HFFc6 (cell line): ENCODE measurements at regions not wholly inside any gene's neighbourhood (a gene's known extent, or its start where the extent isn't known, plus 50 kb on each side); places are given as distances from the start of the nearest gene placed in this dataset.

ENCODE experiments used
- DNase-seq: peaks from one replicate; pipeline ENCODE4 v3.0.0-alpha.2; 2018
- H3K27ac Mint-ChIP-seq: 2 replicates; pipeline ENCODE4 v1.8.0; 2020; ENCODE audit warnings: mild to moderate bottlenecking, mixed read lengths
- H3K27me3 Mint-ChIP-seq: 2 replicates; pipeline ENCODE4 v1.8.0; 2021; ENCODE audit warnings: mild to moderate bottlenecking, moderate library complexity, mixed read lengths; ENCODE audit not compliant: insufficient read depth
- H3K36me3 Mint-ChIP-seq: 2 replicates; pipeline ENCODE4 v1.8.0; 2021; ENCODE audit warnings: low read depth, mixed read lengths
- H3K4me1 Mint-ChIP-seq: 2 replicates; pipeline ENCODE4 v1.8.0; 2020; ENCODE audit warnings: low read depth, mixed read lengths
- H3K4me3 Mint-ChIP-seq: 2 replicates; pipeline ENCODE4 v1.8.0; 2020; ENCODE audit warnings: mild to moderate bottlenecking, moderate library complexity, mixed read lengths
- H3K9me3 Mint-ChIP-seq: 2 replicates; pipeline ENCODE4 v1.8.0; 2020; ENCODE audit warnings: mild to moderate bottlenecking, mixed read lengths
- CTCF ChIP-seq: fragments of 200-600 bp; sonication (generic); IDR thresholded peaks from 2 replicates; pipeline ENCODE4 v1.5.0; 2021; ENCODE audit warnings: antibody characterized with exemption, mild to moderate bottlenecking

DNA sequence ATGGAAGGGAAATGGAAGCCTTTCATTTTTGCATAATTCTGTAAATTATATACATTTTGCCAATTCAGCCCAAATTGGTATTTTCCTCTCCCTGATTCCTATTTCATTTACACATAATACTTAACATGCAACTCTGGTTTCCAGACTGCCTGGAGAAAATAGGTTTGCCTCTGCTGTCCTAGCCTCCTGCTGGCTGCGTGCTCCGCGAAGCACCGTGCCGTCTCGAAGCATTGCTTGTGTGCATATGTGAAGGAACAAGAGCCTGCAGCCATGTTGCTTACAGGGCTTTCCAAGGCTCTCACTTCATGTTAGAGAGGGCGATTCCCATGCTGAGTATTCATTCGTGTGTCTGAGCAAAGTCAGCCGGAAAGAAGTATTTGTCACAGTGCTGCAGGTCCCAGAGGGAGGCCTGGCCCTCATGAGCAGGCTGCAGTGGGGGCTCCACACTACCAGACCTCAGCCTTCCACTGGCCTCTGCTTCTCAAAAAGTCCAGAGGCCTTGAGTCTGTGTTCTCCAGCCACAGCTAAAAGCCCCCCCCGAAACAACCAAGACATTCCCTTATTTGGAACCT is 66.5 kb downstream of the CLRN3 start:
- DNase-seq: no peak
- H3K4me3 Mint-ChIP-seq: no peak overlapping the region
- TF ChIP-seq CTCF: no peak
- no peak overlapping the region for H3K27ac Mint-ChIP-seq
- H3K4me1 Mint-ChIP-seq: no peaks in the 10 kb centered on the region
- no peaks in the 10 kb centered on the region; the same call in 1 of the 2 replicates for H3K27me3 Mint-ChIP-seq
- H3K9me3 Mint-ChIP-seq: peaks cover 45% of the 10 kb centered on the region
- H3K36me3 Mint-ChIP-seq: peaks cover 4% of the 10 kb centered on the region; the same call in 1 of the 2 replicates

- Mint-ChIP-seq H3K27me3 (no peaks in the 10 kb centered on the region; the same call in 1 of the 2 replicates), H3K27ac (no peak overlapping the region), H3K36me3 (peaks cover 4% of the 10 kb centered on the region; the same call in 1 of the 2 replicates), H3K4me1 (no peaks in the 10 kb centered on the region), H3K4me3 (no peak overlapping the region), H3K9me3 (peaks cover 46% of the 10 kb centered on the region)
- no peak for TF ChIP-seq CTCF
- no peak for DNase-seq
These were observed 65.2 kb downstream of the CLRN3 start for GRCh38 chr10:127827354-127828140.
